Lower leg skin (tissue), 3 donors: ENCODE measurements at regions not wholly inside any gene's neighbourhood (a gene's known extent, or its start where the extent isn't known, plus 50 kb on each side); places are given as distances from the start of the nearest gene placed in this dataset.

Experiments used
- POLR2A ChIP-seq, 2 donors: fragments of 450-650 bp; IDR thresholded peaks; one replicate each; pipeline ENCODE4 v1.6.1; 2016 to 2017; ENCODE audit warnings: antibody characterized with exemption in 2 of 2, mild to moderate bottlenecking in 1 of 2, moderate library complexity in 1 of 2
- TF ChIP-seq, protein P1 (sequence below), 3 donors: fragments of 450-650 bp; IDR thresholded peaks; one replicate each; pipeline ENCODE4 v1.5.1; 2016; ENCODE audit warnings: antibody characterized with exemption in 3 of 3, mild to moderate bottlenecking in 3 of 3, moderate library complexity in 2 of 3

DNA sequence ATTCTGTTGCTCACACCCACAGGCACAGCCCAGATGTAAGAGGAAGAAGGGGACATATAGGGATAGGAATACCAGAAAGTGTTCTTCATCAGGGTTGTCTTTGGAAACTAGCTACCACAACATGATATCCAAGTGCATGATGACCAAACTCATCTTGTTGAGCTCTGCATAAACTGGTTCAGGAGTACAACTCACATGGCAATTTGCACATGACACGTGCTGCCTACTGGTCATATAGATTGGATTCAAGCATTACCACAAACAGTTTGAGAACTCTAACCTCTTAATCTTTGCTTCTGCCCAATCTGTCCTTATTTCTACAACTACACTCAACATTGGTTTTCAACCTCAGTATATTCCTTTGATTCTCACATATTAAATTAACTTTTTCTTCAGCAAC is 184.7 kb upstream of the PCSK2 start:
- TF ChIP-seq, protein P1, sequence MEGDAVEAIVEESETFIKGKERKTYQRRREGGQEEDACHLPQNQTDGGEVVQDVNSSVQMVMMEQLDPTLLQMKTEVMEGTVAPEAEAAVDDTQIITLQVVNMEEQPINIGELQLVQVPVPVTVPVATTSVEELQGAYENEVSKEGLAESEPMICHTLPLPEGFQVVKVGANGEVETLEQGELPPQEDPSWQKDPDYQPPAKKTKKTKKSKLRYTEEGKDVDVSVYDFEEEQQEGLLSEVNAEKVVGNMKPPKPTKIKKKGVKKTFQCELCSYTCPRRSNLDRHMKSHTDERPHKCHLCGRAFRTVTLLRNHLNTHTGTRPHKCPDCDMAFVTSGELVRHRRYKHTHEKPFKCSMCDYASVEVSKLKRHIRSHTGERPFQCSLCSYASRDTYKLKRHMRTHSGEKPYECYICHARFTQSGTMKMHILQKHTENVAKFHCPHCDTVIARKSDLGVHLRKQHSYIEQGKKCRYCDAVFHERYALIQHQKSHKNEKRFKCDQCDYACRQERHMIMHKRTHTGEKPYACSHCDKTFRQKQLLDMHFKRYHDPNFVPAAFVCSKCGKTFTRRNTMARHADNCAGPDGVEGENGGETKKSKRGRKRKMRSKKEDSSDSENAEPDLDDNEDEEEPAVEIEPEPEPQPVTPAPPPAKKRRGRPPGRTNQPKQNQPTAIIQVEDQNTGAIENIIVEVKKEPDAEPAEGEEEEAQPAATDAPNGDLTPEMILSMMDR (IDR thresholded peaks at IDR 0.05), result no peak
- TF ChIP-seq POLR2A (IDR thresholded peaks at IDR 0.05), result no peak
